Suprapubic skin (tissue), 4 donors: ENCODE measurements at regions not wholly inside any gene's neighbourhood (a gene's known extent, or its start where the extent isn't known, plus 50 kb on each side); places are given as distances from the start of the nearest gene placed in this dataset.
"Not testable (repeated sequence)": the region's sequence is repeated elsewhere in the genome, so short reads cannot be mapped to it uniquely, and the experiment has no call there.

Source experiments
- EP300 ChIP-seq: sonication (generic); formaldehyde crosslinking; IDR thresholded peaks from one replicate; pipeline ENCODE4 v1.6.1; 2017; ENCODE audit warnings: antibody characterized with exemption
- POLR2A ChIP-seq, 2 donors: fragments of 450-650 bp; IDR thresholded peaks; one replicate each; pipeline ENCODE4 v1.6.1; 2017; ENCODE audit warnings: antibody characterized with exemption in 2 of 2, mild to moderate bottlenecking in 2 of 2, moderate library complexity in 2 of 2
- POLR2AphosphoS5 ChIP-seq, 3 donors: sonication (generic); formaldehyde crosslinking; IDR thresholded peaks; one replicate each; pipeline ENCODE4 v1.6.1; 2017; ENCODE audit warnings: antibody characterized with exemption in 3 of 3
- TF ChIP-seq, protein P1 (sequence below), 2 donors: fragments of 200-600 bp in 1 of 2; fragments of 450-650 bp in 1 of 2; sonication (generic) in 1 of 2; IDR thresholded peaks; one replicate each; pipeline ENCODE4 v1.5.1; 2016 to 2019; ENCODE audit warnings: antibody characterized with exemption in 2 of 2, mild to moderate bottlenecking in 1 of 2, moderate library complexity in 1 of 2

DNA sequence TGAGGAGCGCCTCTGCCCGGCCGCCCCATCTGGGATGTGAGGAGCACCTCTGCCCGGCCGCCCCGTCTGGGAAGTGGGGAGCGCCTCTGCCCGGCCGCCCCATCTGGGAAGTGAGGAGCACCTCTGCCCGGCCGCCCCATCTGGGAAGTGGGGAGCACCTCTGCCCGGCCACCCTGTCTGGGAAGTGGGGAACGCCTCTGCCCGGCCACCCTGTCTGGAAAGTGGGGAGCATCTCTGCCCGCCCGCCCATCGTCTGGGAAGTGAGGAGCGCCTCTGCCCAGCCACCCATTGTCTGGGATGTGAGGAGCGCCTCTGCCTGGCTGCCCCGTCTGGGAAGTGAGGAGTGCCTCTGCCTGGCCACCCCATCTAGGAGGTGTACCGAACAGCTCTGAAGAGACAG lies 788.1 kb downstream of the PLA2G4A start:
- TF ChIP-seq, protein P1, sequence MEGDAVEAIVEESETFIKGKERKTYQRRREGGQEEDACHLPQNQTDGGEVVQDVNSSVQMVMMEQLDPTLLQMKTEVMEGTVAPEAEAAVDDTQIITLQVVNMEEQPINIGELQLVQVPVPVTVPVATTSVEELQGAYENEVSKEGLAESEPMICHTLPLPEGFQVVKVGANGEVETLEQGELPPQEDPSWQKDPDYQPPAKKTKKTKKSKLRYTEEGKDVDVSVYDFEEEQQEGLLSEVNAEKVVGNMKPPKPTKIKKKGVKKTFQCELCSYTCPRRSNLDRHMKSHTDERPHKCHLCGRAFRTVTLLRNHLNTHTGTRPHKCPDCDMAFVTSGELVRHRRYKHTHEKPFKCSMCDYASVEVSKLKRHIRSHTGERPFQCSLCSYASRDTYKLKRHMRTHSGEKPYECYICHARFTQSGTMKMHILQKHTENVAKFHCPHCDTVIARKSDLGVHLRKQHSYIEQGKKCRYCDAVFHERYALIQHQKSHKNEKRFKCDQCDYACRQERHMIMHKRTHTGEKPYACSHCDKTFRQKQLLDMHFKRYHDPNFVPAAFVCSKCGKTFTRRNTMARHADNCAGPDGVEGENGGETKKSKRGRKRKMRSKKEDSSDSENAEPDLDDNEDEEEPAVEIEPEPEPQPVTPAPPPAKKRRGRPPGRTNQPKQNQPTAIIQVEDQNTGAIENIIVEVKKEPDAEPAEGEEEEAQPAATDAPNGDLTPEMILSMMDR (IDR thresholded peaks at IDR 0.05): not testable (repeated sequence)
- not testable (repeated sequence) for TF ChIP-seq POLR2A (IDR thresholded peaks at IDR 0.05); EP300; POLR2AphosphoS5 (IDR thresholded peaks at IDR 0.05)
